PC-9 (cell line): ENCODE measurements at regions not wholly inside any gene's neighbourhood (a gene's known extent, or its start where the extent isn't known, plus 50 kb on each side); places are given as distances from the start of the nearest gene placed in this dataset.

ENCODE experiments used
- BruUV-seq: library from RNA; stranded (reverse); fragments of 400-500 nt; replicated peaks from 2 replicates; lab custom pipeline; 2021; lab: Mats Ljungman, UMichigan
- CTCF ChIA-PET: fragments of 300-600 bp; sonication (Branson Sonifier 250); formaldehyde crosslinking; loops from one replicate; lab custom pipeline; 2022; ENCODE audit warnings: antibody characterized with exemption; lab: Charles Lee
- POLR2A ChIA-PET: fragments of 300-600 bp; sonication (Branson Sonifier 250); formaldehyde crosslinking; loops from one replicate; lab custom pipeline; 2022; ENCODE audit warnings: antibody characterized with exemption; ENCODE audit not compliant: unreplicated experiment; lab: Charles Lee
- DNase-seq, 2 experiments: peaks; one replicate each; pipeline versions ENCODE4 v3.0.0 to v3.0.0-alpha.2; 2015 to 2022; ENCODE audit warnings: mixed read lengths in 1 of 2
- H2AFZ ChIP-seq: fragments of 200-600 bp; sonication (generic); 2 replicates; pipeline ENCODE4 v1.8.1; 2017; ENCODE audit warnings: antibody characterized with exemption
- H3F3A ChIP-seq: fragments of 200-600 bp; sonication (generic); 2 replicates; pipeline ENCODE4 v1.8.1; 2017; ENCODE audit warnings: antibody characterized with exemption, mild to moderate bottlenecking, low read depth; ENCODE audit not compliant: insufficient read depth
- H3K27ac ChIP-seq: fragments of 200-600 bp; sonication (generic); 2 replicates; pipeline ENCODE4 v1.6.1; 2016; ENCODE audit warnings: mixed run types
- H3K27me3 ChIP-seq: fragments of 200-600 bp; sonication (generic); 2 replicates; pipeline ENCODE4 v1.6.1; 2016; ENCODE audit warnings: low read depth, mixed run types; ENCODE audit not compliant: insufficient read depth
- H3K36me3 ChIP-seq: fragments of 200-600 bp; sonication (generic); 2 replicates; pipeline ENCODE4 v1.6.1; 2016; ENCODE audit warnings: low read depth, mixed run types
- H3K4me1 ChIP-seq: fragments of 200-600 bp; sonication (generic); replicated peaks from 2 replicates; pipeline ENCODE4 v1.6.1; 2016; ENCODE audit warnings: mixed run types; ENCODE audit not compliant: insufficient read depth
- H3K4me2 ChIP-seq: fragments of 200-600 bp; sonication (generic); 2 replicates; pipeline ENCODE4 v1.6.1; 2017; ENCODE audit warnings: mixed run types
- H3K4me3 ChIP-seq: fragments of 200-600 bp; sonication (generic); 2 replicates; pipeline ENCODE4 v1.6.1; 2016; ENCODE audit warnings: mixed run types
- H3K79me2 ChIP-seq: fragments of 200-600 bp; sonication (generic); 2 replicates; pipeline ENCODE4 v1.6.1; 2017; ENCODE audit warnings: low read depth, mixed run types
- H3K9me2 ChIP-seq: fragments of 200-600 bp; sonication (generic); 2 replicates; pipeline ENCODE4 v1.8.1; 2017; ENCODE audit warnings: mild to moderate bottlenecking; ENCODE audit not compliant: insufficient read depth
- H3K9me3 ChIP-seq: fragments of 200-600 bp; sonication (generic); 2 replicates; pipeline ENCODE4 v1.8.1; 2016; ENCODE audit warnings: low read depth; ENCODE audit not compliant: insufficient read depth
- H4K20me1 ChIP-seq: fragments of 200-600 bp; sonication (generic); 2 replicates; pipeline ENCODE4 v1.8.1; 2017; ENCODE audit not compliant: insufficient read depth
- CTCF ChIP-seq: fragments of 200-600 bp; sonication (generic); conservative IDR thresholded peaks from 2 replicates; pipeline ENCODE4 v1.6.1; 2017; ENCODE audit warnings: mixed run types, antibody characterized with exemption, mild to moderate bottlenecking, moderate library complexity
- EZH2 ChIP-seq: fragments of 200-600 bp; sonication (generic); IDR thresholded peaks from 2 replicates; pipeline ENCODE4 v1.8.0; 2017; ENCODE audit warnings: antibody characterized with exemption, low read depth
- intact Hi-C: fragments of 100-400 bp; cut with micrococcal nuclease; formaldehyde crosslinking; loops from one replicate; pipeline ENCODE4 v1.10.0; 2022; ENCODE audit not compliant: unreplicated experiment

DNA sequence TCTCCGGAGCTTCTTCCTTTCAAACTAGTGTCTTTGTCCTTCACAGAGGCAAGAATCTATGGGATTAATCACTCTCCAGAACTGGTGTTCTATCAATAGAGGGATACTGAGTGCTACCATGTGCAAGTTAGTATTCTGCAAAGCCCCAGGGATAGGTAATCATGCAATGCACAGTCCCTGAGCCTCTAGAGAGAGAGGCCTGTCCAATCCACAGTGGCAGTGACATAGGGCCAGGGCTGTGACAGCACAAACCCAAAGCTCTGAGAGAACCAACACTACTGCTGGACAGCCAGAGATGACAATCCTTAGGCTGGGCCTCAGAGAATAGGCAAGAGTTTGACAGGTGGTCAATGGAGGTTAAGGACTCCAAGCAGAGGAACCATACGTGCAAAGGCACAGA is 66.8 kb upstream of the USP47 start:
- Histone ChIP-seq H3K9me2 (no peaks in the 10 kb centered on the region), H3K9me3 (no peaks in the 10 kb centered on the region), H3K4me2 (no peak overlapping the region), H3F3A (no peaks in the 10 kb centered on the region), H3K27ac (no peak overlapping the region), H4K20me1 (no peaks in the 10 kb centered on the region), H3K4me3 (no peak overlapping the region), H2AFZ (no peak overlapping the region), H3K36me3 (no peaks in the 10 kb centered on the region), H3K79me2 (no peaks in the 10 kb centered on the region), H3K27me3 (peaks cover 64% of the 10 kb centered on the region), H3K4me1 (no peaks in the 10 kb centered on the region)
- no peak for DNase-seq
- ChIA-PET POLR2A (no interaction called here), CTCF (no interaction called here)
- TF ChIP-seq EZH2 (no peak), CTCF (no peak)
- intact Hi-C loops, result no loop called here
- no TSS peak for BruUV-seq

GRCh38 chr11:11772865-11773515 is 68.8 kb upstream of the USP47 start:
- BruUV-seq, result no TSS peak
- intact Hi-C loops, result no loop called here
- Histone ChIP-seq H3K9me3 (no peaks in the 10 kb centered on the region), H3K27me3 (peaks cover 46% of the 10 kb centered on the region), H3K36me3 (no peaks in the 10 kb centered on the region), H3K9me2 (no peaks in the 10 kb centered on the region), H3K4me3 (no peak overlapping the region), H3K4me2 (no peak overlapping the region), H3K4me1 (no peaks in the 10 kb centered on the region), H3F3A (no peaks in the 10 kb centered on the region), H4K20me1 (no peaks in the 10 kb centered on the region), H2AFZ (no peak overlapping the region), H3K27ac (no peak overlapping the region), H3K79me2 (no peaks in the 10 kb centered on the region)
- DNase-seq, result no peak
- ChIA-PET POLR2A (no interaction called here), CTCF (no interaction called here)
- no peak for TF ChIP-seq CTCF
- no peak for TF ChIP-seq EZH2

- Histone ChIP-seq H3F3A (no peaks in the 10 kb centered on the region), H3K36me3 (no peaks in the 10 kb centered on the region), H3K27ac (no peak overlapping the region), H3K9me3 (no peaks in the 10 kb centered on the region), H3K9me2 (no peaks in the 10 kb centered on the region), H3K4me2 (no peak overlapping the region), H4K20me1 (no peaks in the 10 kb centered on the region), H3K4me1 (no peaks in the 10 kb centered on the region), H2AFZ (no peak overlapping the region), H3K27me3 (peaks cover 43% of the 10 kb centered on the region), H3K79me2 (no peaks in the 10 kb centered on the region), H3K4me3 (no peak overlapping the region)
- ChIA-PET POLR2A (no interaction called here), CTCF (no interaction called here)
- intact Hi-C loops, result no loop called here
- TF ChIP-seq CTCF, result no peak
- TF ChIP-seq EZH2, result no peak
- DNase-seq, result no peak
- BruUV-seq, result no TSS peak
Observed at GRCh38 chr11:11770921-11771486, 70.8 kb upstream of the USP47 start.
